ENCODE measurements at regions not wholly inside any gene's neighbourhood (a gene's known extent, or its start where the extent isn't known, plus 50 kb on each side); places are given as distances from the start of the nearest gene placed in this dataset.

GRCh38 chr6:154885214-154885613 is 109.9 kb upstream of the TIAM2 start:
- no peak for DNase-seq (ENCODE audit: low read depth in 2 of 2)

GRCh38 chr6:154886016-154886415 is 109.1 kb upstream of the TIAM2 start:
- no peak for DNase-seq (ENCODE audit: low read depth in 2 of 2)

- DNase-seq (ENCODE audit: low read depth in 2 of 2): no peak
Measured at GRCh38 chr6:154886471-154886870, 108.6 kb upstream of the TIAM2 start.

- DNase-seq (ENCODE audit: low read depth in 2 of 2): no peak
Measured at GRCh38 chr6:154887051-154887450, 108.1 kb upstream of the TIAM2 start.

GRCh38 chr6:154888421-154889295 is 106.5 kb upstream of the TIAM2 start:
- DNase-seq (ENCODE audit: low read depth in 2 of 2): no peak

DNA sequence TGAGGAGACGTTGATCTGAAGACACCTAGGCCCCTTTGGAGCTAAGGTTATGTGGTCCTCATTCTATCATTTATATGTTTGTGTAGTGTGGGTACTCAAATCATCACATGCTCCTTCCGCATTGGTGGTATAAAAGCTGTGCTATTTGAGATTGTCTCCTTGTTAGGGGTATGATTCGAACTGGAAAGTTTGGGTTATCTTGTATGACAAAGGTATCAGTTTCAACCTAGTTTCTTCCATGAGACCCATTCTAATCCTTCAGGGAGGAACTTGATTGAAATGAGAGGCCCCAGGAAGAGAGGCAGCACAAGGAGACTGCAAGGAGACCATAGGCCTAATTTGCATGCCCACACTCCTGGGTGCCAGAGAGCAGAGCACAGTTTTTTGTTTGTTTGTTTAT is 104.2 kb upstream of the TIAM2 start:
- no peak for DNase-seq (ENCODE audit: low read depth in 2 of 2)

DNA sequence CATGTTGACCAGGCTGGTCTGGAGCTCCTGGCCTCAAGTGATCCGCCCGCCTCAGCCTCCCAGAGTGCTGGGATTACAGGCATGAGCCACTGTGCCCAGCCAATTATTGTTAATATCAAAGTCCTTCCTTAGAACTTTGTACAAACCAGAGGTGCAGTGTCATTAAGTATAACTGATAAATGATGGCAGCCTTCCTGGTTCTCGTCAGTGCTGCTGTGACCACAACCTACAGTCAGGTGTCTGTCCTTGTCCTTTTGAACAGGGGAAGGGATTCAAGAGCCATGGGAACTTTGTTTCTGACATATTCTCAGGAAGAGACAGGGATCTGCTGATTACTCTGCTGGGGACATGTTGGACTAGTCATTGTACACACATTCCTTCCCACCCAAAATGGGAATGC is 103.2 kb upstream of the TIAM2 start:
- no peak for DNase-seq (ENCODE audit: low read depth in 2 of 2)

DNA sequence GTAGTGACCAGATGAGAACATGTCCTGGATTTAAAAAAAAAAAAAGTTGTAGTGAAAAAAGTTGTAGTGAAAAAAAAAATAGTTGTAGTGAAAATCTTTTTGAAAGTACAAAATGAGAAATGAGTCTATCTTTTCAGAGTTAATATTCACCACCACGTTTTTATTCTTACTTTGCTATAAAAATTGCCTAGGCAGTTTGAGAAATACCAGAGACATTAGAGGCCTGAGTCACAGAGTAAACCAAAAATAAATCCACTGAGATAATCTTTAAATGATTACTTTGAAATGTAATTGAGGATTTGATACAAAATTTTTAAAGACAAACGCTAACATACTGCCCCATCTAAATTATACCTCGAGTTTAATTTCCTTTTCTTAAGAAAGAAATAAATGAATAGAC is 101.2 kb upstream of the TIAM2 start:
- no peak for DNase-seq (ENCODE audit: low read depth in 2 of 2)

- no peak for DNase-seq (ENCODE audit: low read depth in 2 of 2)
Measured at GRCh38 chr6:154894902-154895301, 100.2 kb upstream of the TIAM2 start.

GRCh38 chr6:154895841-154896240 is 99.3 kb upstream of the TIAM2 start:
- no peak for DNase-seq (ENCODE audit: low read depth in 2 of 2)

DNA sequence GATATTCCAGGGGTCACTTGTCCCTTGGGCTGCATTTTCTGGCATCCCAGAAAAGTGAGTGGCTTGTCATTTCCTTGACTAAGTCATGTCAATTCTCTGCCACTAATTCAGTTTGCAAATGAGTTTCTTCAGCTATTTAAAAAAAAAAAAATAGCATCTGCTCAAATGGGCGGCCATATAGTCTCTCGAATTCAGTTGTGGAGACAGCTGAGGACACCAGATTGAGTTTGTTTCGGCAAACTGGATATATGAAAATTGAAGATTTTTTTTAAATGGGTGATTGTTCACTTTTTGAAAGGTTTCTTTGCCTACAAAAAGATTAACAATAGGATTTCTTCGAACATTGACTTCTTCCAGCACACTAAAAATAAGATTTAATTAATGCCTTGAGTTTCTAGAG is 96.3 kb upstream of the TIAM2 start:
- no peak for DNase-seq (ENCODE audit: low read depth in 2 of 2)

DNA sequence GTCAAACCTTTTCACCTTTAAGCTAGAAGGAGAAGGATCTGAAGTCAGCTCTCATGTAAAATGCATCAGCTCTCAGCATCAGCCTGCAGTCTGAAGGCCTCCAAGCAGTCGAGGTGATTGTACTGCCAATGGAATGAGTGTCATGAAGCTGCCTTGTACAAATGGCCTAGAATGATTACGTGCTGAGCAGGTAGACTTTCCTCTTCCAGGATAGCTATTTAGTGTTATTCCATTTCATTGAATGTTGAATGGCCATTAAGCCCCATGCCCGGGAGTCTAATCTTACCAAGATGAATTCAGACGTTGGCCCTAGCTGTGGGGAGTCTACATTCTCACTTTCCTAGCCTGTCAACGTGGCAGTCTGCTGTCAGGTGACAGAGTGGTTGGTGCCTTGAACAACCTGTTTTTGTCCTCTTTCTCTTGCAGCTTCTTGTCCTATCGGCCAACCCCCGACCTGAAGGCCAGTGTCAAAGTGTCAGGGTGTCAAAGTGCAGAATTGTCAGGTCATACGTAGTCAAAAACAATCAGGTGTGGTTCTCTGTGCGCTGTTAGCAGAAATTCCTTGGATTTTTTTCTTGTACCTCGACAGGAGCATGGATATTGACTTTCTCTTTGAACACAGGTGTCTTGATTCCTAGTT is 95.2 kb upstream of the TIAM2 start:
- DNase-seq (ENCODE audit: low read depth in 2 of 2): no peak

- no peak for DNase-seq (ENCODE audit: low read depth in 2 of 2)
Measured at GRCh38 chr6:154901876-154902552, 93.1 kb upstream of the TIAM2 start.

- no peak for DNase-seq (ENCODE audit: low read depth in 2 of 2)
Measured at GRCh38 chr6:154907291-154907690, 87.8 kb upstream of the TIAM2 start.

GRCh38 chr6:154908723-154909122 is 86.4 kb upstream of the TIAM2 start:
- DNase-seq (ENCODE audit: low read depth in 2 of 2): no peak

- DNase-seq (ENCODE audit: low read depth in 2 of 2): no peak
Measured at GRCh38 chr6:154909311-154909710, 85.8 kb upstream of the TIAM2 start.

DNA sequence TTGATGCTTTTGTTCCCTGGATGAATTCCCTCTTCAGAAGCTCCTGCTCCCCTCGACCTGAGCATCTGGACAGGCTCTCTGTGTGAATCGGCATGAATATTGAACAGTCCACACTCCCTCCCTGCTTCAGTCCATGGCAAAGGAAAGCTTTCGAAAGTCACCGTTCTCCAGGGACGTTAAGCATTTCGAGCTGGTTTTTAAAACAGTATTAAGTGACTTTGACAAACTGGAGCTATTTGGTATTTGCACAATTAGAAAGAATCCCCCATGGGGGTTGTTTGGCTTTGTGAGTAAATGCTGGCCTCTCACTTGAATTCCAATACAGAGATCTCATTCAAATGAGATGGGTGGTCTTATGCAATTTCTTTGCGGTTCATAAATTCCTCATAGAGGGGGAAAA is 85.3 kb upstream of the TIAM2 start:
- DNase-seq (ENCODE audit: low read depth in 2 of 2): no peak

DNA sequence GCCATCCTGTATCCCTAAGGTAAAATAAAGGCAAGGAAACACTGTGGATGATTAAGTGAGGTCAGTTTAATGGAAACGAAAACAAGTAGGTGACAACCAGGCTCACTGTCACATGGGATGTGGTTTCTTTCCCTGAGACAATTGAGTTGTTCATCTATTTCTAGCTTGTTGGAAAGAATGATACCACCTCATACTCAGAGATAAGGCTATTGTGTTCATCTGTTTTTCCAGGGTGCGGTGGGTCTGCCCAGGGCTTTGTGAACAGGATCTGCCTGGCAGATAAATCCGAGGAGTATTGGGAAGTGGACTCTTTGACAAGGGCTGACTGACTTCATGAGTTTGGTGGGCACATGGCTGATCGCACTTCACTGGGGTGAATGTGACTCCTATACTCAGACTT is 80.8 kb upstream of the TIAM2 start:
- DNase-seq (ENCODE audit: low read depth in 2 of 2): no peak

- no peak for DNase-seq (ENCODE audit: low read depth in 2 of 2)
Measured at GRCh38 chr6:154916857-154917256, 78.3 kb upstream of the TIAM2 start.

- no peak for DNase-seq (ENCODE audit: low read depth in 2 of 2)
Measured at GRCh38 chr6:154917941-154918340, 77.2 kb upstream of the TIAM2 start.

- DNase-seq (ENCODE audit: low read depth in 2 of 2): no peak
Measured at GRCh38 chr6:154919806-154920205, 75.3 kb upstream of the TIAM2 start.

DNA sequence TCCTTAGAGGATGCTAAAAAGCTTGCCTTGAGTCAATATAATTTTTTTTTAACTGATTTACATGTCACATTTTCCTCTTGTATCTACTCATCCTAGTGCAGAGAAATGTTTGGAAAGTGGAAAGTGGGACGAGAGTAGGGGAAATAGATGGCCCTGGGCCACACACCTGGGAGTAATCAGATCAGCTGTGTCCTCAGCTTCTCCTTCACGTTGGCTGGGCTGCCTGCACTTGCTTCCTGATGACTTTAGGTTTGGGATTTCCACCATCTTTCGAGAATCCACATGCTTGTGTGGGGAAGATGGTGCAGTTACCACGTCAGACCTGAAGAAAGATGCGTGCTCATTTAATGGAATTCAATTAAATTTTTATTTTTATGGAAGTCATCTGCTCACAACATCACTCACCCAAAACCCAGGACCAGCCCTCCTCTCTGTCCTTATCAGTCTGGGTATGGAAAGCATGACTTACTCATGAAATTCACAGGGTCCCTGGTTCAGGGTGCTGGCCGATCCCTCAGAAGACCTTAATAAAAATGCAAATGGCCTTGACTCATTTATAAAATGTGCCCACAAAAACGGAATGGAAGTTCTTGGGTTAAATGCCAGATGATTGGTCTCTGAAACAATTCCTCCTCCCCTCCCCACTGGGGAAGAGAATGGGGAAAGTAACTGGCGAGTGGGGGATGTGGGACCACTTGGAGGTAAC is 74.5 kb upstream of the TIAM2 start:
- no peak for DNase-seq (ENCODE audit: low read depth in 2 of 2)

All from stimulated activated CD4-positive, alpha-beta T cell treated with anti-CD3 and anti-CD28 coated beads, Interleukin-1b, Interleukin-23, amount 100 ng/mL, for 1 hour (primary cell).